ENCODE measurements at regions not wholly inside any gene's neighbourhood (a gene's known extent, or its start where the extent isn't known, plus 50 kb on each side); places are given as distances from the start of the nearest gene placed in this dataset.

DNA sequence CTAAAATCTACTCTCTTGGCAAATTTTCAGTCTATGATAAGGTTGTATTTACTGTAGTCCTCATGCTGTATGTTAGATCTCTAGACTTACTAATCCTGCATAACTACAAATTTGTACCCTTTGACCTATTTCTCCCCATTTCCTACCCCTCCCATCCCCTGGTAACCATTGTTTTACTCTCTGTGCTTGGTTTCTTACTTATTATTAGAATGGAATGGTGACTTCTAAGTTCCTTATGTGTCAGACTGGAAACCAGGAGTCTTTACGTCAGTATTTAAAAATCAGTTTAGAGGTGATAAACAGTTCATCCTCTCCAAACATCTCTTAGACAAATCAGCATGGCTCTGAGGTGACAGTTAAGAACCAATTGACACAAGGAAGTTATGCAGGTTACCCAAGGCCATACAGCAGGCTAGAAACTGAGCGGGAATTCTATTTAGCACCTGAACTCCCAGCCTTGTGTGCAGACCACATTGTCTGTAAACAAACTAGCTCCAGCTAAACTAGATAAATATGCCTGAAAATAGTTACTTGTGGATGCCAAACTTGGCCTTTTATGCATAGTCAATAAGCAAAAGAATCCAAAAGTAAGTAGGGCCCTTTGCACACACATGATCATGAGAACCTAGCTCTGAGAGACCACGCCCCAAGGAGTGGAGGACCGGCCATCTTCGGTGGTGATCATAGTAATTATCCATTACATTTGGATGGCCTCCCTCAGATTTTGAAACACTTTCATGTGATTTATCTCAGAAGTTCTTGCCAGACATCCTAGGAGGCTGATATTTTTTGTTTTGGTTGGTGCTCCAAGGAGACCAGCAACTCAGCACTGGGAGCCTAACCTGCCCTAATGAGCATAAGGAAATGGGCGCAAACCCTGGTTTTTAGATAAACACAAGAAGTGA is 72.3 kb upstream of the BOC start:
- no peak for DNase-seq (ENCODE audit: low read depth)

DNA sequence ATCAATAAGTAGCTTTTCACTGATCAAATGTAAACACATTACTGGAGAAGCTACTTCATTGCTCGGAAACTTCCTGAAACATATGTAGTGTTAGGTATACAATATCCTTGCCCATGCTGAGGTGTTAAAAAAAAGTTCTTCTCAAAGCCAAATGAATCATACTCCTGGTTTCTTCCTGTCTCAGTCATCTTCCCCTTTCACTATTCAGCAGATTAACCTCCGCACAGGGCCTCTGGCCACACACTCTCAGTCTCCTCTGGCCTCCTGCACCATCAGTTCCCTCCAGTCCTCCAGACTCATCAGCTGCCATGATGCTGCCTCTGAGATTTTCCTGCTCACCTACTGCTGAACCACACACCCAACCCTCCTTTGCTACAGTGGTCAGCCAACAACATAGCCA is 70.5 kb upstream of the BOC start:
- peak; percentile 45 for DNase-seq (ENCODE audit: low read depth)

DNA sequence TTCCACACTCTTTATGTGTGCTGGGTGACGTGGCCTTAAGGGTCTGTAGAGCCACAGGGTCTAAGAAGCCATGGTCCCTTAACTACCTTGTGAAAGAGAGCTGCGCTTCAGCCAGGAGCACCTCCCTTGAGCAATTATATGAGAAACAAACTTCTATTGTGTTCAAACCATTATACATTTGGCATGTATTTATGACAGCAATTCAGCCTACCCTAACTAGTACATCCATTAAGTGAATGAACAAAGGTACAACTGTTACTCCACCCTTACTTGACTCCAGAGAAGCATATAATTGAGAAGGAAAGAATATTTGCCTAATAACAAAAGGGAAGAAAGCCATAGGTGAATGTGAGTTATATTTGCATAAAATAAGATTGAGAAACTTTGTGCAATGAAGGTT is 69.8 kb upstream of the BOC start:
- no peak for DNase-seq (ENCODE audit: low read depth)

DNA sequence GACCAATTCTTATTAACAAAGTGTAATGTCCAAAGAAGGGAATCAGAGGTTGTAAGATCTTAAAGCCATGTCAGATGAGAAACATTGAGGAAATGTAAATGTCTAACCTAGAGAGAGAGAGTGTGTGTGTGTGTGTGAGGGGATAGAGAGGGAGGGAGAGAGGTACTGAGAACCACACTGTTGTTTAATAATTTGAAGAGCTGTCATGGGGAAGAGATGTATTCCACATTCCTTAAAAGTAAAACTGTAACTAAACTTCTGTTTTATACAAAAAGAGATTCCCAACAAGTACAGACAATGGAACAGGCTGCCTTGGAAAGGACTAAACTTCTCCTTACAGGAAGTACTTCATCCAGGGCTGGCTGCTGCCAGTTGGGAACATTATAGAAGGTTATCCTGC is 68.9 kb upstream of the BOC start:
- DNase-seq (ENCODE audit: low read depth): no peak

DNA sequence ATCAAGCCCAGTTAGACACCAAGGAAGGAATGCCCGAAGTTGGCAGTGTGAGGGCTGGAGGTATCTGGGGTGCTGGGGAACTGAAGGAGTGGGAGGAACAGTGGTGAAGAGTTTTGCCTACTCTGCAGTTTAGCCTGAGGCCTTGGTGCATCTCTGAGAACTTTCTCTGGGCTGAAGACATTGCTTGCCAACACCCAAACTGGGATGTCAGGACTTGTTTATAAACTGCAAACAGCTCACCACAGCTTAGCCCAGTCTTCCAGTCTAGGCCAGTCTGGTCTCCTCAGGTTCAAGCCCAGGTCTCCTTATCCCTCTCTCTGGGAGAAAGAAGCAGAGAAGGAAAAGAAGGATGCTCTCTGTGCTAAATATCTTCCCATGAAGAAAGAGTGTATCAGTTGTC is 68.0 kb upstream of the BOC start:
- DNase-seq (ENCODE audit: low read depth): no peak

DNA sequence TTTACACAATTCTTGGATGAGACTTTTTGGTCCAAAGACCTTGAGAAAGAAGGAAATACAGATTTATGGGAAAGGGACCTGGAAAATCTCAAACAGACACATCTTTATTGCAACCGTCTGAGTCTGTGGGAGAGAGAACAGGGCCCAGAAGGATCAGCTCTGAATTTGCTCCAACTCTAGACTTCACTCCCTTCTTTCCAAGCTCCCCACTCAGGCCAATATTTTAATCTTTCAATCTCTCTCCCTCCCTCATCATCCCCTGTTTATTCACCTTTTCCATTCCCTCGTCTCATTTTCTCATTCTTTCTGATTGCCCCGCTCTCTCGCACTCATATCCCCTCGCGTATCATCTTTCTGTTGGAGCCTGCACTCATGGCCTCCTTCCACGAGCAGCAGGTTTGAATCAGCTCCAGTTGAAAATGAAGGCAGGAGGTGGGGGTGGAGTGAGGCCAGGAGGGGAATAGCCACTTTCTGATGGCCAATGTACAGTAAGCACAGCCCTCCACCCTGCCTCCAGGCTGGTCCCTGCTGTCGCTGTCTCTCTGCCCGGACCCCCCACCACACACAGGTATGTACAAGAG is 63.6 kb upstream of the BOC start:
- no peak for DNase-seq (ENCODE audit: low read depth)

DNA sequence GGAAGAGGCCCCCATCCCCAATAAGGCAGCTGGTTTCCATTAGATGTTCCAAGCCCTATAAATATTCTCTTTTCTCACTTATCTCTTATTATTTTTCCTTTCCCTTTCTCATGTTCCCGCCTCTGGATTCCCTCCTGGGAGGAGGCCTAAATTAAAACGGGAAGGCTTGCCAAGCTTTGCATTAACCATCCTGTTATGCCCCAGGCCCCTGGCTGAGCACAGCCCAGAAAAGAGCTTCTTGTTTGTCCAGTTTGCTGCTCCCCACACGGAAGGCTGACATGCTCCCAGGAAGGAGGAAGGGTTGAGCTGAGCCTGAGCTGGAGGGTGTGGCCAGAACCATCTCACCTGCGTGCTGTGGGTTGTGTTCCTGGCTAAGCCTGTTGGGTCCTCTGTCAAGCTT is 63.1 kb upstream of the BOC start:
- no peak for DNase-seq (ENCODE audit: low read depth)

DNA sequence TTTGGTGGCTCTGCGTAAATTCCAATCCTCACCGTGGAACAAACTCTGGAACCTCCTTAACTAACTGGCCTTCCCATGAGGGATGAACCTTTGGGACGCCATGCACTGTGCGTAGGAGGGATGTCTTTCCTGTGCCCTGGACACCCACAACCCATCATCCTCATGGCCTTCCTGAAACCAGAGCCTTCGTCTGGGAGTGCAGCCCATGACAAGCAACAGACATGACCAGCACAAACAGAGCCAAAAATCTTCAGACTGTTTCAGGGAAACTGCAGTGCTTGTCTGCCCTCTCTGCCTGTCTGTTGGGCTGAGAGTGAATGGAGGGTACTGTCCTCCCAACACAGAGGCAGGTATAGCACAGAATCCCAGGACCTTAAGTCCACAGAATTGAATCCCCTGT is 61.1 kb upstream of the BOC start:
- no peak for DNase-seq (ENCODE audit: low read depth)

DNA sequence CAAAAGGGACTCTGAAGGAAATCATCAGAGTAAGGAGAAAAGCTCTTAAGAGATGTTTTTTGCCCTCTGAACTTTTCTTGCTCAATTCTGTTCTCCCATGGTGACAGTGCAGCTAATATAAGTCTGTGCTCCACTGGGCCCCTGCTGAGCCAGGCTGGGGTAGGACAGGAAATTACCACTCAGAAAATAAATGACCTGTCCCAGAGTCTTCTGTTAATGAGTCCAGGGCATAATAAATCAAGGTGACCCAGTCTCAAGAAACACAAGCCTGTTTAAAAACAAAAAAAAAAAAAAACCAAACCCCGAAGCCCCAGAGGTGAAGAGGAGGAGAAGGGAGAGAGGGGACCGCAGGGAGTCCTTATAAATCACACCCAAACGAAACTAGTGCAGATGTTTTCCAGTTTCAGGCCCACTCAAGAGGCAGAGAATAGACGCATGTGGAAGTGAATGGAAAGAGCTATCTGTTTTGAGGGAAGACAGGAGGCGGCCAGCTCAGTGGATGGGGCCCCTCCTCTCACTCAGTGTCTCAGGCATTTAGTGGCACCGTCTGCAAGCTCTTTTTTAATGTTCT is 59.8 kb upstream of the BOC start:
- DNase-seq (ENCODE audit: low read depth): no peak

DNA sequence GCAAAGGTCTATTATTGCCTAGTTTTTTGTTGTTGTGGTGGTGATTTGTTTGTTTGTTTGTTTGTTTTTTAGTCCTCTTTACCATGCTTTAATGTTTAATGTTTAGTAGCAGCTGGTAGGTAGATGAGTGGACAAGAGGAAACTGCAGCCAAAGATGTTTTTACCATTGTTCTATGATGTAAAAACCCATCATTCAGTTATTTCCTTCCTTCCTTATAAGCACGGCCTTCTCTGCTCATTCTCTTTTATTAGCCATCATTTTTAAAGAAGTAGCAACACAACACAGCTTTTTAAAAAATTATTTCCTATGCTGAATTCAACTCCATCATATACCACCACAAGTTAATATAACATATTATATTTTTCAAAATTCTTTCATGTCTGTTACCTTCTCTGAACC is 58.5 kb upstream of the BOC start:
- no peak for DNase-seq (ENCODE audit: low read depth)

DNA sequence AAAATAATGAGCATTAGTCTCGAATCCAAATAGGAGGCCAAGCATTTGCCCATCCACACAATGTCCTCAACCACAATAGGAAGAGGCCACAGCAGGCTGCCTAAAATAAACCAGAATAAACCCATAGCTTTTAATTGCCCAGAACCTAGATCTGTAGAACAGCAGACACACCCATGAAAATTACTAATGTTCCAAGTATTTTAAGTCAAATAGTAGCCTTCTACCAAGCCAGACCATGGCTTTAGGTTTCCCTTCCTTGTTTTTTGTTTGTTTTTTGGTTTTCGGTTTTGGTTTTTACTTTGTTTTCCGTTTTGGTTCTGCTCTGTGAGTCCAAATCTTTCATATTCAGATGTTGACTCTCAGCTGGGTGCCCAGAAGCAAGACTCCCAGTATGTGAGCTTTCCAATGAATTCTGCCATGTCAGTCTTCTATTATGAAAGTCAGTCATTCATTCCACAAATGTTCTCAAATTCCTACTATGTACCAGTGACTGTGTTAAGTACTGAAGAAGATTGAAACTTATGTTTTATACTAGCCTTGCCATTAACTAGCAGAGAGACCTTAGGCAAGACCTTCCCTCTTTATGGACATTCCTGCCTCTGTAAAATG is 57.8 kb upstream of the BOC start:
- no peak for DNase-seq (ENCODE audit: low read depth)

DNA sequence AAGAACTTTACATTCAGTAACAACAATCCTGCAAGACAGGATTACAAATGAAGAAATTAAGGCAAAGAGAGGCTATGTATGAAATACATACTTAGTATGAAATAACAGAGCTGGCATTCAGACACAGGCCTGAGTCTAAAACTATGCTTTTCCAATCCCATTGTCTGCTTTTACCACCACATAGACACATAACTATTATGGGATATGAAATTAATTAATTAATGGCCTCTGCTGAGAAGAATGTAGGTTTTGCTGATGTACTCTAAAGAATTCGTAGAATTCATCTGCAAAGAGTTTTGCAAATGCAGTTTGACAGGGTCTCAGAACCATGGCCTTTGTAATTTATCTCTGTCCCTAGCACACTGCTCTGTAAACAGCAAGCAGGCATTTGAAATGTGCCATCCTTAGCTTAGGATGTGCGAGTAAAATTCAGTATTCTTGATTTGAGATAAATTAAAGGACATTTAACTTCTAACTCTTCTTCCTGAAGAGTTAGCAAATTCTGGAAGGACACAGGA is 54.5 kb upstream of the BOC start:
- no peak for DNase-seq (ENCODE audit: low read depth)

DNA sequence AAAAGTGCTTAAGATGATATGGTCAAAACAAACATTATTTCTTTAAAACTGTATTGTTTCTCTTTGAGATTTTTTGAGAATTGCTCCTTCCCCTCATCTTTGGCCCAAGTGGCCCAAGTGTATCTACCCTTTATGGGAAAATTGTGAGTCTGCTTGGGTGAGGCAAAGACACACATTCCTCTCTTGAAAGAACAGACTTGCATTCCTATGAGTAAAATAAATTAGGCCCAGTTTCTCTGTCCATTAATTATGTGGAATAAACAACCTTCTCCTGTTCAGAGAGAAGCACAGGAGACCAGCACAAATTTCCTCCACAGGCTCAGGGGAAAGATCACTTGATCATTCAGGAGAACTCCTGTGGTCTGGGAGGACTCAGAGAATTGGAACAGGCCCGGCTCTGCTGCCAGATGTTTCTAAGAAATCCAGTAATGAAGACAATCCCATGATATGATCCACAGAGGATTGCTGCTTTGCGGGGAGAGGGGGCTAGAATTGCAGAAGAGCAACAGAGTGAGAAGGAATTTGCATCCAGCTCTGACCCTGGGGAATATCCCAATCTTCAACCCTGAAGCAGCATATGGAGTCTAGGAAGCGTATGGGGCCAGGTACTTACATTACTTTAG is 53.8 kb upstream of the BOC start:
- no peak for DNase-seq (ENCODE audit: low read depth)

DNA sequence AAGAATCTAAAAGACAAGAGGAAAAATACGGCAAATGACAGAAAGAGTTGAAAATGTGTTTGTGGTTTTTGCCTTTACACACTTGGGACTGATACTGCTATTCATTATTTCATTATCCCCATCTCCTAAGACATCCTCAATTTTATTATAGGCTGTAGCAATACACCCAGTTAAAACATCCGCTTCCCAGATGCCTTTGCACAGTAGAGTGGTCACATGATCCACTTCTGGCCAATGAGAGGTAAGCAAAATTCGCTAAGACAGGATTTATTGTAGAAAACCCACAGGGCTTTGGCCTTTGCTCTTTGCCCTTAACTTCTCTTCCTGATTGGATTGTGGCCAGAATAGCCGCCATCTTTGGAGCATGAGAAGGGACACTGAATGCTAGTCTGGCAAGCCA is 53.2 kb upstream of the BOC start:
- DNase-seq (ENCODE audit: low read depth): no peak
